A673 (cell line): ENCODE measurements at regions not wholly inside any gene's neighbourhood (a gene's known extent, or its start where the extent isn't known, plus 50 kb on each side); places are given as distances from the start of the nearest gene placed in this dataset.

Source experiments
- EZH2 ChIP-seq: fragments of 200-600 bp; sonication (generic); IDR thresholded peaks from 2 replicates; pipeline ENCODE4 v1.6.1; 2017; ENCODE audit warnings: borderline replicate concordance, low read depth, mild to moderate bottlenecking, mixed read lengths, antibody characterized with exemption, low read length; ENCODE audit not compliant: poor library complexity, severe bottlenecking
- TF ChIP-seq, protein P1 (sequence below): fragments of 300-800, 200-600 bp; sonication (generic); conservative IDR thresholded peaks from 2 replicates; pipeline ENCODE4 v1.5.1; 2017; ENCODE audit warnings: low read depth, mild to moderate bottlenecking, antibody characterized with exemption, low read length, moderate library complexity, mixed read lengths

DNA sequence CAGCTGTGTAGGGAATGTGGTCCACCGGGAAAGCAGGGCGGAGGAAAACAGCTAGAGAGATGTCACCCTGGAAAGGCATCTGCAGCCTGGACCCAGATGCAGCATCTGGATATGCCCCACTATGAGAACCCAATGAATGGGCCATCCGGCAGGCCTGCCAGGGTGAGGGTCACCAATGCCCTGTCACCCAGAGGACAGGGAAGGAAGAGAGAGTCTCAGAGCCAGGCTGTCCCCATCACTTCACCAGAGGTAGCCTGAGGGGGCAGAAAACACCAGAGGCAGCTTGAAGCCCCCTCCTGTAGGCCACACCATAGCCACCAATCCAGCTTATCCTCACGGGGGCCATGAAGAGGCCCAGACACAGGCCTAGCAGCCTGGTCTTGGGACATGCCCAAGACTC is 118.8 kb downstream of the TUBA3C start:
- TF ChIP-seq, protein P1, sequence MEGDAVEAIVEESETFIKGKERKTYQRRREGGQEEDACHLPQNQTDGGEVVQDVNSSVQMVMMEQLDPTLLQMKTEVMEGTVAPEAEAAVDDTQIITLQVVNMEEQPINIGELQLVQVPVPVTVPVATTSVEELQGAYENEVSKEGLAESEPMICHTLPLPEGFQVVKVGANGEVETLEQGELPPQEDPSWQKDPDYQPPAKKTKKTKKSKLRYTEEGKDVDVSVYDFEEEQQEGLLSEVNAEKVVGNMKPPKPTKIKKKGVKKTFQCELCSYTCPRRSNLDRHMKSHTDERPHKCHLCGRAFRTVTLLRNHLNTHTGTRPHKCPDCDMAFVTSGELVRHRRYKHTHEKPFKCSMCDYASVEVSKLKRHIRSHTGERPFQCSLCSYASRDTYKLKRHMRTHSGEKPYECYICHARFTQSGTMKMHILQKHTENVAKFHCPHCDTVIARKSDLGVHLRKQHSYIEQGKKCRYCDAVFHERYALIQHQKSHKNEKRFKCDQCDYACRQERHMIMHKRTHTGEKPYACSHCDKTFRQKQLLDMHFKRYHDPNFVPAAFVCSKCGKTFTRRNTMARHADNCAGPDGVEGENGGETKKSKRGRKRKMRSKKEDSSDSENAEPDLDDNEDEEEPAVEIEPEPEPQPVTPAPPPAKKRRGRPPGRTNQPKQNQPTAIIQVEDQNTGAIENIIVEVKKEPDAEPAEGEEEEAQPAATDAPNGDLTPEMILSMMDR = no peak
- TF ChIP-seq EZH2 = no peak
